KBM-7 (cell line): ENCODE measurements at regions not wholly inside any gene's neighbourhood (a gene's known extent, or its start where the extent isn't known, plus 50 kb on each side); places are given as distances from the start of the nearest gene placed in this dataset.
A peak's percentile ranks its signal among the peaks of the same experiment; 100 is the strongest.

Experiments
- DNase-seq: peaks from one replicate; pipeline ENCODE4 v3.0.0-alpha.2; 2015
- in situ Hi-C: fragments of 300-500 bp; cut with MboI; formaldehyde crosslinking; loops from 2 replicates; pipeline ENCODE4 v1.14.3; 2020; ENCODE audit warnings: low sequenced_read_pairs, low pct_unique_long_range_greater_than_20kb, mixed read lengths

GRCh38 chr15:47439146-47440111 lies 277.9 kb upstream of the SEMA6D start:
- in situ Hi-C loops = no loop called here
- no peak for DNase-seq

DNA sequence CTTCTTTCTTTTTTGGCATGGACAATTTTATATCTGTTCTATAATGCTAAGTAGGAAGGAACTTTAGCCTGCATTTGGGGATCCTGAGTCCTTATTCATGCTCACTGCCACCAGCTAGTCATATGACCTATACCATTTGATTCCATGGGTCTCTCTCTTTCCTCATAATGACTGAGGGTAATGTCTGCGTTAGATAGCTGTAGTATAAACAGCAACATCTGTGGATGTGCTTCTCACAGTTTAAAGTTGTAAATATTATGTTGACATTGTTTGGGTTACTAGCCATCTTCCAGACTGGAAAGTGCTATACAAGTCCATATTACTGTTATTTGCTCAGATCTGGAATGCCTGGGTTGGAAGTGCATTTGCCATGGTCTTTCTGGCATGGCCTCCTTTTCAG lies 274.9 kb upstream of the SEMA6D start:
- DNase-seq = no peak
- in situ Hi-C loops = no loop called here

DNA sequence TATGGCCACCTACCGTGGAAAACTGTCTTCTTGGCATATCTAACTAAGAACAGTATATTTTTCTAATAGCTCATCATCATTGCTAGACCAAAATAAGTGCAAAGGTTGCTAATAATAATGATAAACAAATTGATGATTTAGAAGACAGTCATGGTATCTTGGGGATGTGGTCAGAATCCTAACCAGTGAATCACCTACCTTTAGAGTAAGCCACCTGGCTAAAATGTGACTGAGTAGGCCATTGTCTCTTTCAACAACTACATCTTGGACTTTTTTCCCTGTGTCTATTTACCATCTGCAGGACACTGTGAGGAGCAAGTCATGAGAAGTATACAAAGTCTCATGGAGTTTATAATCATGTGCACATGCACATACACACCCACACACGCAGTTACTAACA lies 273.5 kb upstream of the SEMA6D start:
- DNase-seq = no peak
- in situ Hi-C loops = no loop called here

DNA sequence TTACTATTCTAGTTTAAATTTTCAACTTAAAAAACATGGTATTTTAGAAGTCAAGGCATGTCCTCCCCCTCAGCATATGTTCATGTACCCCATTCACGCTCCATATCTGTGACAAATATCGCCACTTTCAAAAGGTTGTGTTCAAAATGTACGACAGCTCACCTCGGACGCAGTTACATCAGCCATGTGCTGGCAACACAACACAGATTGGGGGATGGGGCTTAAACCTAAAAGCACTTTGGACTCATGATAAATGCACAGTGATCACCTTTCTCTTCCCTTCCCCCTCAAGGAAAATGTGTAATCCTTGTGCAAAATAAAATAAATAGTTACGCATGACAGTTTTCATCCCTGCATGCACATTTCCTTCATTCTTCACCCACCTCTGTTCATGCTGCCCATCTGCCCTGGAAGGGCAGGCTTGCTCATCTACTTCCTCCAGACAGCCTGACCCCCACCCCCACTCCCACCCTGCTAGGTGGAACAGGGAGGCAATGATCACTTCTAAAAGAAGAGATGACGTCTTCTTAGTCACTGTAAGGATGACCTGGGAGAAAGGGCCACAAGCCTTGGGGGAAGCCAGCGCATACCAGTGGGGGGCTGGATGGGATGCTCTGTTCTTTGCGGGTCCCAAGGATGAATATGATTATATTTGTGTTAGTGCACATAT lies 271.4 kb upstream of the SEMA6D start:
- DNase-seq = no peak
- in situ Hi-C loops = no loop called here

- in situ Hi-C loops = no loop called here
- peak; percentile 12 for DNase-seq
These were observed 256.3 kb upstream of the SEMA6D start for GRCh38 chr15:47460795-47461573.

GRCh38 chr15:47461652-47462141 lies 255.6 kb upstream of the SEMA6D start:
- DNase-seq = no peak
- in situ Hi-C loops = no loop called here

DNA sequence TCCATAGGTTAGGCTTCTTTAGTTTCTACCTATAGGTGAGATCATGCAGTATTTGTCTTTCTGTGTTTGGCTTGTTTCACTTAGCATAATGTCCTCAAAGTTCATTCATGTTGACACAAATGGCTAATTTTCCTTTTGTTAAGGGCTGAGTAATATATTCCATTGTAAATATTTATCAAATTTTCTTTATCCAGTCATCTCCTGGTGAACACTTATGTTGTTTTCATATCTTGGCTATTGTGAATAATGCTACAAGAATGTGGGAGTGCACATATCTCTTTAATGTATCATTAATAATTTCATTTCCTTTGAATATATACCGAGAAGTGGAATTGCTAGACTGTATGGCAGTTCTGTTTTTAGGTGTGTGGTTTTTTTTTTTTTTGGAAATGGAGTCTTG lies 250.9 kb upstream of the SEMA6D start:
- DNase-seq = no peak
- in situ Hi-C loops = no loop called here

GRCh38 chr15:47470983-47471382 lies 246.3 kb upstream of the SEMA6D start:
- in situ Hi-C loops = no loop called here
- no peak for DNase-seq

GRCh38 chr15:47473106-47473725 lies 244.1 kb upstream of the SEMA6D start:
- no peak for DNase-seq
- in situ Hi-C loops = no loop called here

DNA sequence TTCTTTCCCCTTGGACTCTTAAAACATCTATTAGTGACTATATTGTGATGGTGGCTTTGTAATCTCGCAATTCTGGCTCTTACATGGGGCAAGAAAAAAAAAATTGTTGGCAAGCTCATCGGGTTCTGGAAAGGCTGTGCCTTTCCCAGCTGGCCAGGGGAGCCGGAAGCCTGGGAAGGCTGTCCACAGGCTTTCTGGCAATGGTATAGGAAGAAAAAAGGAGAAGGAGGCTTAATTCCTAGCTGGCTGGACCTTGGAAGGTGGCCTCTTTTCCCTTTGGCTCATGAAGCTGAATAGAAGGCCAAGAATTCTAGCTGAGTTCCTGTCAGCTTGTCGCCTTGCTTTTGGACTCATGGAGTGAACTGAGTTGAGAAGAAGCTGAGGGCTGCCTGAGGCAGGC lies 243.5 kb upstream of the SEMA6D start:
- no peak for DNase-seq
- in situ Hi-C loops = no loop called here

DNA sequence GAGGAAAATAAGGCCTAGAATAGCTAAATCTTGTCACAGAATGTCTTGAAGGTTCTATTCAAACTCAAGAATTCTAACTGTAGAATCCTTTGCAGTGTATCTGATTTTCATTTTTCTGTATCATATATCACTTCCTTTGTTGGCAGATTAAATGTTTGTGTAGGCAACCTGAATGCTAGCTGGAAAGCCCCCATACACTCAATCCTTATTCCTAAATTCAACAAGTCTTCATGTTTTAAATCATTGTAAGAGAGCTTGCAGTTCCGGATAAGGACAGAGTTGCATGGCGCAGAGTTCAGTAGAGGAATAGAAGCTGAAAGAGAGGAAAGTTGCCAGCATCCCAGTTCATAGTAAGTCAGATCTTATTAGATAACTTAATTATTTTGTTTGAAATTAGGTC lies 242.0 kb upstream of the SEMA6D start:
- DNase-seq = no peak
- in situ Hi-C loops = no loop called here

DNA sequence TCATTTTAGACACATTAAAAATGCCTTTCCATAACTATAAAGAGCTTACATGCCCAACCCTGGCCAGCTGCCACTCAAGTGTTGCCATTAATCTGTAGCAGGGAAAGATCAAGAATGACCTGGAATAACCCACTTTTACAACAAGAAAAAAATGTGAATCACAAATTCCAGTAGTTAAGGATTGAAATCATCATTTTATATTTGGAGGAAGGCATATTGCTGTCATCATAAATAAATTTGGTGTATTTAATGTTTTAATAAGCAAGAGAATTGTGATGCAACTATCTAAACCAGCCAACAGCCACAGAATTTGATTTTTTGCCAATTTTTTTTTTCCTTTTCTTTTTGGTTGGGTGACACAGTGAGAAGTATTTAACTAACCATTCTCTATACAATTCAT lies 240.0 kb upstream of the SEMA6D start:
- DNase-seq = no peak
- in situ Hi-C loops = no loop called here

DNA sequence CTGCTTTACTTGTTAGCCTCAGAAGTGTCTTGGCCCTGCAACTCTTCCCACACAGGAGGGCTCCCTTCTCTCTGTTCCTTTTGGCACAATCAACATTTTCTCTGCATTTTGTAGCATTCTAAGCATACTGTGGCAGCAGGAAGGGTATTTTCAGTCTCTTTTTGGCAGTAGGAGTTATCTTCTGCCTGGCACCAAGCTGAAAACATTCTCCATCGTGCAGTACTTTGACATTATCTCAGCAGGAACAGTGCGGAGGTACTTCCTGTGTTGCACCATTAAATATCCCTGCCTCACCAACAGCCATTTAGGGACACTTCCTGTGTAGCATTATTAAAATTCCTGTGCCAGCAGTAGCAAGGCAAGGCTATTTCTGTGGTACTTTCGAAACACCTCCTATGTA lies 233.2 kb upstream of the SEMA6D start:
- in situ Hi-C loops = no loop called here
- DNase-seq = peak; percentile 38

GRCh38 chr15:47484997-47485396 lies 232.3 kb upstream of the SEMA6D start:
- DNase-seq = no peak
- in situ Hi-C loops = no loop called here

GRCh38 chr15:47485419-47485818 lies 231.9 kb upstream of the SEMA6D start:
- DNase-seq = no peak
- in situ Hi-C loops = no loop called here

DNA sequence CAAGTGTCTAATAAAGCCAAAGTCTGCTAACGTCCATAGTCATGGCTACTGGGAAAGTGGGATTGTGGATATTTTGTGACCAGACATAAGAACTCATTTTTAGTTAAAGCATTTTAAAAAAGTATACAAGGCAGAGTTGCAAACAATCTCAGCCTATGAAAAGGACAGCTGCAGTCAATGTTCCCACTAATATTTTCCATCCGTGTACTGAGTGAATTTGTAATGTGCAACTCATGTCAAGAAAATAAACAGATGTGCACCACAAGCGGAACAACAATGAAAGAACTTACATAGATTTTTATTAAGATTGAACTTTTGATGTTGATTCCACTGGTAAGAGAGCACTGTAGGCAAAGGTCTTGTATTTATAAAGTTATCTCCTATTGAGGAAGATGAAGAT lies 231.3 kb upstream of the SEMA6D start:
- no peak for DNase-seq
- in situ Hi-C loops = no loop called here

DNA sequence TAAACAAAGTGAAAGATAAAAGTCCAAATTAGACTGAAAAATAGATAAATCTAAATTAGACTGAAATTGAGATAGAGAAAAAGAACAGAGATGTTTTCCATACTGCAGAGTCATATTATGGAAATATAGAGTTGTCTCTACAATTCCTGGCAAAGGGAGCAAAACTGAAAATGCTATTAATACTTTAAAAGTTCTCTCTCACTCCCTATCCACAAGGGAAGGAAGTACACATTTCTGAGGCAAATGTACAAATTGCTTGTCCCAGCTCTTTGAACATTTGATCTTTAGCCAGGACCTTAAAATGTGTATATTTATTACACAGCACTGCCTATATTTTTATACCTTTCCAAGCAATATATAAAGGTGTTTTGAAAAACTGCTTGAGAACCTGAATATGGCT lies 225.1 kb upstream of the SEMA6D start:
- DNase-seq = no peak
- in situ Hi-C loops = no loop called here

GRCh38 chr15:47493357-47494247 lies 223.7 kb upstream of the SEMA6D start:
- in situ Hi-C loops = no loop called here
- no peak for DNase-seq
